OCI-LY7 (cell line): ENCODE measurements at regions not wholly inside any gene's neighbourhood (a gene's known extent, or its start where the extent isn't known, plus 50 kb on each side); places are given as distances from the start of the nearest gene placed in this dataset.

ENCODE experiments used
- CTCF ChIP-seq: fragments of 200-600 bp; sonication (generic); conservative IDR thresholded peaks from 2 replicates; pipeline ENCODE4 v1.5.1; 2014; ENCODE audit warnings: mild to moderate bottlenecking, antibody characterized with exemption, low read length, moderate library complexity, mixed read lengths
- EZH2phosphoT487 ChIP-seq: fragments of 200-600 bp; sonication (generic); IDR thresholded peaks from 2 replicates; pipeline ENCODE4 v1.6.1; 2018; ENCODE audit warnings: low read depth, borderline replicate concordance, mild to moderate bottlenecking, mixed run types, antibody characterized with exemption, low read length, moderate library complexity, mixed read lengths

GRCh38 chr12:89883630-89884389, 175.2 kb upstream of the ATP2B1 start:
- TF ChIP-seq CTCF (no peak), EZH2phosphoT487 (no peak)
